HUES6 (cell line): ENCODE measurements at regions not wholly inside any gene's neighbourhood (a gene's known extent, or its start where the extent isn't known, plus 50 kb on each side); places are given as distances from the start of the nearest gene placed in this dataset.
"Not testable (repeated sequence)": the region's sequence is repeated elsewhere in the genome, so short reads cannot be mapped to it uniquely, and the experiment has no call there.

Experiments used
- H3K27ac ChIP-seq: 2 replicates; pipeline ENCODE4 v1.7.0; 2013; ENCODE audit warnings: low read depth, mild to moderate bottlenecking, low read length, inconsistent platforms
- H3K27me3 ChIP-seq: 2 replicates; pipeline ENCODE4 v1.6.1; 2013; ENCODE audit warnings: low read length; ENCODE audit not compliant: control insufficient read depth, insufficient read depth
- H3K36me3 ChIP-seq: 2 replicates; pipeline ENCODE4 v1.6.1; 2013; ENCODE audit warnings: low read length; ENCODE audit not compliant: control insufficient read depth, insufficient read depth
- H3K4me1 ChIP-seq: 2 replicates; pipeline ENCODE4 v1.6.1; 2013; ENCODE audit warnings: low read length; ENCODE audit not compliant: control insufficient read depth, insufficient read depth
- H3K4me3 ChIP-seq: 2 replicates; pipeline ENCODE4 v1.5.1; 2013; ENCODE audit warnings: low read depth, low read length
- H3K9ac ChIP-seq: one replicate; pipeline ENCODE4 v1.6.1; 2013; ENCODE audit warnings: mild to moderate bottlenecking, low read length
- H3K9me3 ChIP-seq: 2 replicates; pipeline ENCODE4 v1.6.1; 2013; ENCODE audit warnings: low read depth, low read length; ENCODE audit not compliant: control insufficient read depth, insufficient read depth

GRCh38 chrX:81957900-81958545 is 756.1 kb downstream of the SH3BGRL start:
- Histone ChIP-seq H3K9ac (no peak overlapping the region), H3K4me3 (no peak overlapping the region), H3K9me3 (peaks cover 8% of the 10 kb centered on the region; the same call in 1 of the 2 replicates), H3K4me1 (no peaks in the 10 kb centered on the region), H3K27me3 (peaks cover 3% of the 10 kb centered on the region; the same call in 1 of the 2 replicates), H3K27ac (no peak overlapping the region), H3K36me3 (no peaks in the 10 kb centered on the region)

- Histone ChIP-seq H3K9me3 (peaks cover 5% of the 10 kb centered on the region; the same call in 1 of the 2 replicates), H3K4me1 (no peaks in the 10 kb centered on the region), H3K27me3 (peaks cover 3% of the 10 kb centered on the region; the same call in 1 of the 2 replicates), H3K4me3 (no peak overlapping the region), H3K9ac (no peak overlapping the region), H3K36me3 (no peaks in the 10 kb centered on the region), H3K27ac (no peak overlapping the region)
Observed at GRCh38 chrX:81959964-81960363, 758.1 kb downstream of the SH3BGRL start.

DNA sequence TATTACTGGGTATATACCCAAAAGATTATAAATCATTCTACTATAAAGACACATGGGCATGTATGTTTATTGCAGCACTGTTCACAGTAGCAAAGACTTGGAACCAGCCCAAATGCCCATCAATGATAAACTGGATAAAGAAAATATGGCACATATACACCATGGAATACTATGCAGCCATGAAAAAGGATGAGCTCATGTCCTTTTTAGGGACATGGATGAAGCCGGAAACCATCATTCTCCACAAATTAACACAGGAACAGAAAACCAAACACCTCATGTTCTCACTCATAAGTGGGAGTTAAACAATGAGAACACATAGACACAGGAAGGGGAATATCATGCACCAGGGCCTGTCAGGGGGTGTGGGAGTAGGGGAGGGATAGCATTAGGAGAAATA is 772.5 kb downstream of the SH3BGRL start:
- H3K27me3 ChIP-seq, H3K36me3 ChIP-seq, H3K27ac ChIP-seq, H3K4me3 ChIP-seq, H3K9ac ChIP-seq, H3K4me1 ChIP-seq: not testable (repeated sequence)
- H3K9me3 ChIP-seq = peaks cover 15% of the 10 kb centered on the region; the same call in 1 of the 2 replicates

DNA sequence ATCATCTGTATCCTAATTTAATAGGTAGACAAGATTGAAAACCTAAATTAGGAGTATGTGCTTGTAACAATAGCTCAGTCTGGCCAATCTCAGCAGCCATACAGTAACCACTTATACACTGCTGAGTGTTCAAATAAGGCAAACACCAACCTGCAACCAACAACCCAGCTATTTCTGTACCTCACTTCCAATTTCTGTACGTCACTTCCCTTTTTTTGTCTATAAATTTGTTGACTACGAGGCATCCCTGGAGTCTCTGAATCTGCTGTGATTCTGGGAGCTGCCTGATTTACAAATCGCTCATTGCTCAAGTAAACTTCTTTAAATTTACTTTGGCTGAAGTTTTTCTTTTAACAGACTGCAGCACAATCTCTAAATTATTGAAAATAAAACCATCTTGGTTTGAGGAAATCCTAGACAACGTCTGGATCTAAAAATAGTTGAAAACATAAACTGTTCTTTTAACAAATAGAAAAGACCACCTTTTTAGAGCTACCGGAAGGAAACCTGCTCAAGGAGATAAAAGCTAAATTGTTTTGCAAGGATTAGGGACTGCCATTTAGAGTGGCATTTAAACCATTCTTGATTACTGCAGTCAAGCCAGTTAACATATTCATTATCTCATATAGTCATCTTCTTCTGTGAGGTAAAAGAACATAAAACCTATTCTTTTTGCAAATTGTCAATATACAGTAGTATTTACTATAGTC is 778.1 kb downstream of the SH3BGRL start:
- Histone ChIP-seq H3K9ac (no peak overlapping the region), H3K36me3 (no peaks in the 10 kb centered on the region), H3K27ac (no peak overlapping the region), H3K9me3 (peaks cover 12% of the 10 kb centered on the region; the same call in 1 of the 2 replicates), H3K27me3 (no peaks in the 10 kb centered on the region), H3K4me3 (no peak overlapping the region), H3K4me1 (no peaks in the 10 kb centered on the region)

DNA sequence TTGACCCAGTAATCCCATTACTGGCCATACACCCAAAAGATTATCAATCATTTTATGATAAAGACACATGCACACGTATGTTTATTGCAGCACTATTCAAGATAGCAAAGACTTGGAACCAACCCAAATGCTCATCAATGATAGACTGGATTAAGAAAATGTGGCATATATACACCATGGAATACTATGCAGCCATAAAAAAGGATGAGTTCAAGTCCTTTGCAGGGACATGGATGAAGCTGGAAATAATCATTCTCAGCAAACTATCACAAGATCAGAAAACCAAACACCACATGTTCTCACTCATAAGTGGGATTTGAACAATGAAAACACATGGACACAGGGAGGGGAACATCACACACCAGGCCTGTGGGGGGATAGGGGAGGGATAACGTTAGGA is 785.3 kb downstream of the SH3BGRL start:
- H3K4me1 ChIP-seq, H3K9ac ChIP-seq, H3K4me3 ChIP-seq, H3K36me3 ChIP-seq, H3K27me3 ChIP-seq, H3K27ac ChIP-seq: not testable (repeated sequence)
- H3K9me3 ChIP-seq = peaks cover 10% of the 10 kb centered on the region; the same call in 1 of the 2 replicates

GRCh38 chrX:81996166-81996565 is 794.3 kb downstream of the SH3BGRL start:
- Histone ChIP-seq H3K27ac (no peak overlapping the region), H3K36me3 (no peaks in the 10 kb centered on the region), H3K9me3 (peaks cover 22% of the 10 kb centered on the region), H3K4me3 (no peak overlapping the region), H3K9ac (no peak overlapping the region), H3K27me3 (no peaks in the 10 kb centered on the region), H3K4me1 (no peaks in the 10 kb centered on the region)

- H3K4me1 ChIP-seq = no peaks in the 10 kb centered on the region
- no peak overlapping the region for H3K4me3 ChIP-seq
- no peaks in the 10 kb centered on the region for H3K36me3 ChIP-seq
- H3K9ac ChIP-seq = no peak overlapping the region
- no peaks in the 10 kb centered on the region for H3K27me3 ChIP-seq
- peaks cover 24% of the 10 kb centered on the region for H3K9me3 ChIP-seq
- H3K27ac ChIP-seq = no peak overlapping the region
Observed at GRCh38 chrX:82029571-82030218, 827.8 kb downstream of the SH3BGRL start.

GRCh38 chrX:82031250-82031649 is 829.3 kb downstream of the SH3BGRL start:
- peaks cover 34% of the 10 kb centered on the region for H3K9me3 ChIP-seq
- no peak overlapping the region for H3K27ac ChIP-seq
- no peaks in the 10 kb centered on the region for H3K27me3 ChIP-seq
- H3K4me1 ChIP-seq = no peaks in the 10 kb centered on the region
- H3K9ac ChIP-seq = no peak overlapping the region
- H3K36me3 ChIP-seq = no peaks in the 10 kb centered on the region
- H3K4me3 ChIP-seq = no peak overlapping the region

DNA sequence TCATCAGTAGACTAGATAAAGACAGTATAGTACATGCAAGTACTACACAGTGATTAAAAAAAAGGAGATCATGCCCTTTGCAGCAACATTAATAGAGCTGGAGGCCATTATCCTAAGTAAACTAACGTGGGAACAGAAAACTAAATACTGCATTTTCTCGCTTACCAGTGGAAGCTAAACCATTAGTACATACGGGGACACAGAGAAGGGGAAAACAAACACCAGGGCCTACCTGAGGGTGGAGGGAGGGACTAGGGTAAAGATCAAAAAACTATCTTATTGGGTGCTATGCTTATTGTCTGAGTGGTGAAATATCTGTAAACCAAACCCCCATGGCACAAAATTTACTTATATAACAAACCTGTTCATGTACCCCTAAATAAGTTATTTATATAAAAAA is 836.9 kb downstream of the SH3BGRL start:
- H3K27ac ChIP-seq = no peak overlapping the region
- no peak overlapping the region for H3K4me3 ChIP-seq
- H3K9ac ChIP-seq = no peak overlapping the region
- no peaks in the 10 kb centered on the region for H3K27me3 ChIP-seq
- H3K4me1 ChIP-seq = no peaks in the 10 kb centered on the region
- H3K9me3 ChIP-seq = peaks cover 37% of the 10 kb centered on the region; the same call in 1 of the 2 replicates
- H3K36me3 ChIP-seq = no peaks in the 10 kb centered on the region

DNA sequence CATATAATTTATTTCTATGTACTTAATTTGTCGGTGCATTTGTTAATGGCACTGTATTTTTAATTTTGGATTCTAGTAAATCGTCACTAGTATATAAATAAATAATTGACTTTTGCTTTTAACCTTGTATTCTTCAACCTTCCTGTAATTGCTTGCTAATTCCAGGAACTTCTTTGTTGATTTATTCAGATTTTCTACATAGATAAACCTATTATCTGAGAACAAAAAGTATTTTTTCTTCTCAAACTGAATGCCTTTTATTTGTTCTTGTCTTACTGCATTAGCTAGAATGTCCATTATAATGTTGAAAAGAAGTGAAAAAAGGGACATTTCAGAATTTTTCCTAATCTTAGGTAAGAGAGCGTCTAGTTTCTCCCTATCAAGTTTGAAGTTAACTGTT is 839.1 kb downstream of the SH3BGRL start:
- Histone ChIP-seq H3K4me1 (no peaks in the 10 kb centered on the region), H3K27me3 (no peaks in the 10 kb centered on the region), H3K36me3 (no peaks in the 10 kb centered on the region), H3K4me3 (no peak overlapping the region), H3K9me3 (peaks cover 36% of the 10 kb centered on the region), H3K9ac (no peak overlapping the region), H3K27ac (no peak overlapping the region)

- no peaks in the 10 kb centered on the region for H3K36me3 ChIP-seq
- H3K27ac ChIP-seq = no peak overlapping the region
- peaks cover 15% of the 10 kb centered on the region; the same call in 1 of the 2 replicates for H3K9me3 ChIP-seq
- no peak overlapping the region for H3K4me3 ChIP-seq
- no peak overlapping the region for H3K9ac ChIP-seq
- H3K4me1 ChIP-seq = no peaks in the 10 kb centered on the region
- H3K27me3 ChIP-seq = peaks cover 4% of the 10 kb centered on the region
Observed at GRCh38 chrX:82058728-82059127, 856.8 kb downstream of the SH3BGRL start.
